ENCODE measurements at regions not wholly inside any gene's neighbourhood (a gene's known extent, or its start where the extent isn't known, plus 50 kb on each side); places are given as distances from the start of the nearest gene placed in this dataset.

DNA sequence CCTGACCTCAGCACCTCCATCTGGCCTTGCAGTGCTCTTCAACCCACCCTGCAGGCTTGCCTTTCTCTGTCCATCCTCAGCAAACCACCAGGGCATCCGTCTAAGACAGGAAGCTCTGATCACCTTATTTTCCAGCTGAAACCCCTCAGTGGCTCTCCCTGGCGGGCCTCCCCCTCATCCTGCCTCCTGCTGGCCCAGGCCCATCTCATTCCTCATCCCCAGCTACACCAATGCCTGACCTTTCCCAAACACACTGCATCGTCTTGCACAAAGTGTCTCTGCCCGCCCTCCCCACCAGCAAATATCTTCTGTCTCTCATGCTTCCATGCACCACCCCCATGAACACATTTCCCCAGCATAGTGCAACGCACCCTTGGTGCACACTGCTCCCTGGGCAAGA lies 205.0 kb downstream of the TOMM20 start:
- no peaks in the 10 kb centered on the region for H3K27me3 ChIP-seq
- in situ Hi-C loops (cut with MboI; ENCODE audit: low pct_ligation_motif_present in 1 of 4, low pct_unique_long_range_greater_than_20kb in 1 of 4, low sequenced_read_pairs in 3 of 4) = no loop called here
- DNase-seq = no peak
- H3K9me3 ChIP-seq = no peaks in the 10 kb centered on the region
- intact Hi-C loops (cut with DNase I; ENCODE audit: low total_unique reads) = no loop called here
- H3K27ac ChIP-seq = no peak overlapping the region
- 94 to 100% methylated on average over 1 to 5 of the region's 5 CpGs for WGBS, 2 donors (ENCODE audit: low coverage in 1 of 2)
- TF ChIP-seq POLR2AphosphoS5 (IDR thresholded peaks at IDR 0.05) (no peak), POLR2A (IDR thresholded peaks at IDR 0.05) (no peak), EP300 (IDR thresholded peaks at IDR 0.05; ENCODE audit: low read depth) (no peak), CTCF (IDR thresholded peaks at IDR 0.05) (no peak)
- H3K4me1 ChIP-seq = peaks cover 15 to 31% (median 21%) of the 10 kb centered on the region in 4 donors
- no peaks in the 10 kb centered on the region for H3K36me3 ChIP-seq
- no peak overlapping the region for H3K4me3 ChIP-seq

- no peak for DNase-seq
- 84 to 94% methylated on average over 6 of the region's 6 CpGs for WGBS, 2 donors (ENCODE audit: low coverage in 1 of 2)
- Histone ChIP-seq H3K36me3 (no peaks in the 10 kb centered on the region), H3K9me3 (no peaks in the 10 kb centered on the region), H3K27me3 (no peaks in the 10 kb centered on the region), H3K4me3 (no peak overlapping the region), H3K27ac (no peak overlapping the region), H3K4me1 (peaks cover 21 to 37% (median 27%) of the 10 kb centered on the region in 4 donors)
- in situ Hi-C loops (cut with MboI; ENCODE audit: low pct_ligation_motif_present in 1 of 4, low pct_unique_long_range_greater_than_20kb in 1 of 4, low sequenced_read_pairs in 3 of 4) = no loop called here
- TF ChIP-seq POLR2AphosphoS5 (IDR thresholded peaks at IDR 0.05) (no peak), POLR2A (IDR thresholded peaks at IDR 0.05) (no peak), EP300 (IDR thresholded peaks at IDR 0.05; ENCODE audit: low read depth) (no peak), CTCF (IDR thresholded peaks at IDR 0.05) (no peak)
- intact Hi-C loops (cut with DNase I; ENCODE audit: low total_unique reads) = no loop called here
These were observed 205.7 kb downstream of the TOMM20 start for GRCh38 chr1:234922987-234923386.

GRCh38 chr1:234921266-234922062 lies 207.2 kb downstream of the TOMM20 start:
- no peaks in the 10 kb centered on the region for H3K27me3 ChIP-seq
- H3K27ac ChIP-seq = peak overlapping the region; percentile 3 to 84 (median 74)
- WGBS, 2 donors (ENCODE audit: low coverage in 1 of 2) = 43 to 75% methylated on average over 4 to 14 of the region's 14 CpGs
- TF ChIP-seq POLR2A (IDR thresholded peaks at IDR 0.05) (no peak), CTCF (IDR thresholded peaks at IDR 0.05) (no peak), EP300 (IDR thresholded peaks at IDR 0.05; ENCODE audit: low read depth) (no peak), POLR2AphosphoS5 (IDR thresholded peaks at IDR 0.05) (no peak)
- no peaks in the 10 kb centered on the region for H3K9me3 ChIP-seq
- H3K4me3 ChIP-seq = no peak overlapping the region
- no peaks in the 10 kb centered on the region for H3K36me3 ChIP-seq
- peaks cover 23 to 37% (median 28%) of the 10 kb centered on the region in 4 donors for H3K4me1 ChIP-seq
- intact Hi-C loops (cut with DNase I; ENCODE audit: low total_unique reads) (no loop called here), in situ Hi-C loops (cut with MboI; ENCODE audit: low pct_ligation_motif_present in 1 of 4, low pct_unique_long_range_greater_than_20kb in 1 of 4, low sequenced_read_pairs in 3 of 4) (no loop called here)
- no peak for DNase-seq

- intact Hi-C loops (cut with DNase I; ENCODE audit: low total_unique reads) = no loop called here
- peak overlapping the region; percentile 3 to 84 (median 74) for H3K27ac ChIP-seq
These were observed 207.8 kb downstream of the TOMM20 start for GRCh38 chr1:234920843-234921140.

More at GRCh38 chr1:234920843-234921140, 207.8 kb downstream of the TOMM20 start:
- WGBS, 2 donors (ENCODE audit: low coverage in 1 of 2) = 67% methylated on average over 4 of the region's 4 CpGs; no CpG with 5 or more reads in 1 of the 2 donors
- Histone ChIP-seq H3K9me3 (no peaks in the 10 kb centered on the region), H3K36me3 (no peaks in the 10 kb centered on the region), H3K4me1 (peaks cover 21 to 37% (median 29%) of the 10 kb centered on the region in 4 donors), H3K27me3 (no peaks in the 10 kb centered on the region), H3K4me3 (no peak overlapping the region)
- in situ Hi-C loops (cut with MboI; ENCODE audit: low pct_ligation_motif_present in 1 of 4, low pct_unique_long_range_greater_than_20kb in 1 of 4, low sequenced_read_pairs in 3 of 4) = no loop called here
- no peak for DNase-seq
- TF ChIP-seq CTCF (IDR thresholded peaks at IDR 0.05) = no peak
- no peak for TF ChIP-seq EP300 (IDR thresholded peaks at IDR 0.05; ENCODE audit: low read depth)
- no peak for TF ChIP-seq POLR2A (IDR thresholded peaks at IDR 0.05)
- no peak for TF ChIP-seq POLR2AphosphoS5 (IDR thresholded peaks at IDR 0.05)

All from transverse colon (tissue), 4 donors.